AG20443 (cell line): ENCODE measurements at regions not wholly inside any gene's neighbourhood (a gene's known extent, or its start where the extent isn't known, plus 50 kb on each side); places are given as distances from the start of the nearest gene placed in this dataset.
A peak's percentile ranks its signal among the peaks of the same experiment; 100 is the strongest.

Experiments used
- DNase-seq: peaks from one replicate; pipeline ENCODE4 v3.0.0; 2012; ENCODE audit warnings: low spot score, mixed read lengths

DNA sequence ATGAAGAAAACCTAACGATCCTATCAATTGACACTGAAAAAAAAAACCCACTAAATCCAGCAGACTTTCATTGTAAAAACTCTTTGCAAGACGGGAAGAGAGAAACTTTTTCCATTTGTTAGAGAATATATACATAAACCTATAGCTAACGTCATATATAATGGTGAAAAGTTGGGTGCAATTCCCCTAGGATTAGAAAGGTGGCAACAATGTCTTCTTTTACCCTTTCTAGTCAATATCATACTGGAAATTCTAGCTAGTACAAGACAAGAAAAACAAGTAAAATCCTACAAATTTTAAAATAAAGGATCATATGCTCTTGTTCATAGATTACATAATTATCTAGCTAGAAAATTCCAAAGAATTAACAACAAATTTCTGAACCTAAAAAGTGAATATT, 1596.5 kb upstream of the LRRTM1 start:
- DNase-seq: no peak

DNA sequence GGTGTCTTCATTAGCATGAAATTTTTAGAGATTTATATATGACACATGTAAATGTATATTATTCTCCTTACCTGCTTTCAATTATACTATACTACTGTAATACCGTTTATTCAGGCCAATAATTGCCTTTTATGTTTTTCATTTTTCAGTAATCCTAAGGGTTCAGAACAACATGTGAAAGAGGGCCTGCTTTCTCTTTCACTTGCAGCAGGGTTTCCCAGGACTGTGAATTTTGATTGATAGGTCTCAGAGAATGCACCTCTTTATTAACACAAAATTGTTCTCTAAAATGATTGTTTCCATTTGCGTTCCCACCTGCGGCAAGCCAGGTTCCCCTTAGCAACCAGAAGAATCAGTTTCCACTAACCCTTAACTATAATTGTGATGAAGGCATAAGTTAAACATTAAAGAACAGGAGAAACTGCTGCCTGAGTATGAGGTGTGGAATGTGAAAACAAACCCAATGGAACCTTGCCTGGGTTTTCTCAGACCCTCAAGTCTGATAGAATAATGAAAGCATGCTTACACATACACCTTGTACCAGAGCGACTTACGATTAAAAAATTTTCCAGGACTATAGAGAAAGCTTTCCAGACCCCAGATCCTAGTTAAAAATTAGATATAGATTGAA, 1591.2 kb upstream of the LRRTM1 start:
- DNase-seq: no peak

DNA sequence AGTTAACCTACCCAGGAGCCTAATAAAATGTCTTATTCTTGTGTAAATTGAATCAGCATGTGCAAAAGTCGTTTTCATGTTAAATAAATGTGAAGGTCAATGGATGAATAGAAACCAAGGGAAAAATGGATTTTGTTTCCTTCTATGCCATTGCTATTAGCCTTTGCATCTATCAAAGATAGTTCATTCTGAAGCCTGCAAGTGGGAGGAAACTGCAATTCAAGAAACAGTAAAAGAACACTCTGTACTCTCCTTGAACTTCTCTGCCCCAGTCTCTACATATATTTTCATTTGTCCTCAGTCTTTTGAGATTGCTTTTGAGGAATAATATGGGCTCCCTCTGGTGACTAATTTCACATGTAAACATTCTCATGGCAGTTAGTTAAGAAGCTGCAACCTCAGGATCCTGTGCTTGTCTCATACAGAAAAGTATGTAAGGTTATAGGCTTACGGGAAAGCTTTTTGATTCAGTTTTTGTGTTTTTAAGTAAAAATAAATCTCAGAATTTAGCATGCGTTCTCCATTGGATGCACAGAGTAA, 1590.0 kb upstream of the LRRTM1 start:
- no peak for DNase-seq

DNA sequence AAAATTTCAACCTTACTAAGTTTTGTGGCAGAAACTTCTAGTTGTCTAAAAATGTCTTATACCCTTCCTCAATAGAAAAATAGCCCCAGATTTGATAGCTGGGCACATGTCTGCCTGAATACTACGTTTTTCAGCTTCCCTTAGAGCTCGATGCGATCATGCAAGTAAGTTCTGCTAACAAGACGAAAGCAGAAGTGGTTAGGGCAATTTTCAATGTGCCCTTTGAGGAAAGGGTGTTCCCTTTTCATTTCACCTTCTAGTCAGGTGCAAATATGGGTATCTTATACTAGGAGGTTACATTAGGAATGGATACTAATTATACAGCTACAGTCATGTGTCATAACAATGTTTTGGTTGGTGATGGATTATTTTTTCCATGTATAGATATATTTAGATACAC, 1572.1 kb upstream of the LRRTM1 start:
- no peak for DNase-seq

DNA sequence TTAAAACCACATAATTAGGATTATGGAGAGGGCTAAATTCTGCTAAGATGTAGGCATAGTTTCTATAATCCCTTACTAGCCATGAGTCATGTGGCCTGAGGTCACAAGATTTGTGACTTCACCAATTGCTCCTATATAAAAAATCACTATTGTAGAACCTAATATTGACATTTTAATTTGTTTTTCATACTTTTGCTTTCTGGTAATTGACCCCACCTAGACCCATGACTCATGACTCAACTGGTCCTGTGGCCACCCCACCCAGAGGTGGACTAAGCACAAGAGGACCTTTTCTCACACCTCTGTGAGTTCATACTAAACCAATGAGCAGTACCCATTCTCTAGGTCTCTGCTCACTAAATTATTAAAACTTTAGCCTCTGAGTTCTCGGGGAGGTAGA, 1567.5 kb upstream of the LRRTM1 start:
- DNase-seq: no peak

DNA sequence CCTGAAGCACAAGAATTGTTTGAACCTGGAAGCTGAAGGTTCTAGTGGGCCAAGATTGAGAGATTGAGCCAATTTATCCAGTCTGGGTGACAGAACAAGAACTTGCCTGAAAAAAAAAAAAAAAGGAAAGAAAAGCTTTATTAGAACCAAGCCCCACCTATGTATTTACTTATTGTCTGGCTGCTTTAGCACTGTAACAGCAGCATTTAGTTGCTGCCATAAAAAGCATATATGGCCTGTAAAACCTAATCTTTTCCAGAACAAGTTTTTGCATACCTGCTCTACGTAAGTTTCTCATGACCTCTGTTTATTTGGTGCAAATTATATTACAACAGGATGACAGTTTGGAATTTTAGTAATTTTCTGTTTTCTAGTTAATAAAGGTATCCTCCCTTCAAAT, 1565.6 kb upstream of the LRRTM1 start:
- no peak for DNase-seq

DNA sequence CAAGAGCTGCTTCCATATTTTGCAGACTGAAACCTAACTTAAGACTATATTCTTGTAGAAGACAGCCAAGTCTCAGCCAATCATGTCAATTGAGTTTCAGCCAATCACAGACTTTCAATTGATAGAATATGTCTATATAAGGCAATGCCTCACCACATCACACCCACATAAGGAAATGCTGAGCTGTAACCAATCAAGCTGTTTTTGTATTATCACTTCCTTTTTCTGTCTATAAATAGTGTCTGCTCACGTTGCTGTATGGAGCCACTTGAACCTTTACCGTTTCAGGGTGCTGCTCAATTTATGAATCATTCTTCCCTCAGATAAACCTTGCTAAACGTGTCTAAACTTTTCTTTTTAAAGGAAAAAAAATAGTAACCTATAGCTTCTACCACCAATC, 1554.4 kb upstream of the LRRTM1 start:
- no peak for DNase-seq

DNA sequence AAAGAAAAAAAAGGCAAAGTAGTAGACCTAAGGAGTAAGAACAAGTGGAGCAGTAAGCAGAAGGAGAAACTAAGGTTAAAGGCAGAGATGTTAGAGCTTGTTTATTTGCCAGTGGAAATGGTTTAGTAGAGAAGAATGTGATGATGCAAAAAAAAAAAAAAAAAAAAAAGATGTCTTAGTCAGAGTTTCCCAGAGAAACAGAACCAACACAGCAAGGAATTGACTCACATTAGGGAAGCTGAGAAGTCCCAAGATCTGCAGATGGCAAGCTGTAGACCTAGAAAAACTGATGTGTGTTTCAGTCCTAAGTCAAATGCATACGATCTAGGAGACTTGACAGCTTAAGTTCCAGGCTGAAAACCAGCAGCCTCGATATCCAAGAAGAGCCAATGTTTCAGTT, 1548.8 kb upstream of the LRRTM1 start:
- no peak for DNase-seq

DNA sequence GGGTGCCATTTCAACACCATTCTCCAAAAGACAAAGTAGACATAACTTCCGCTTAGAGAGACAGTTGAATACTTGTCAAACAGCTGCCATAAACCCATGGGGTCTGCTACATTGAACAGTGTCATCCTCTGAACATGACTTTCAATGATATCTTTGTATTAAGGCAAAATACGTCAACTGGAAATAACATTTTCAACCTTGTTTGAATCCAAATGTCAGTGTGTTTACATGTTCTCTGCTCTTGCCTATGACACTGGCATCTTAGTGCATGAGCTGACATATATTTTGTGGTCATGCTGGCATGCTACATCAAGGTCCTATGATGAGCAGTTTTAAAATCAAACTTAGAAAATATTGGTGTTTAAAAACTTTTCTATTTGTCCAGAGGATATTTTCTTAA, 1548.1 kb upstream of the LRRTM1 start:
- DNase-seq: no peak

DNA sequence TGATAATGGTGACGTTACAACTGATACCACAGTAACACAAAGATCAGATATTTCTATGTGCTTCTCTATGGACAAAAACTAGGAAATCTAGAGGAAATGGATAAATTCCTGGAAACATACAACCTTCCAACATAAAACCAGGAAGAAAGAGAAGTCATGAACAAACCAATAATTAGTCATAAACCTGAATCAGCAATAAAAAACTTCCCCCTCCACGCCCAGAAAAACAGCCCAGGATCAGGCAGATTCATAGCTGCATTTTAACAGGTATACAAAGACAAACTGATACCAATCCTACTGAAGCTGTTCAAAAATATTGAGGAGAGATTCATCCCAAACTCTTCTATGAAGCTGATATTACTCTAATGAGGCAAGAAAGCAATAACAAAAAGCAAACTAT, 1535.2 kb upstream of the LRRTM1 start:
- no peak for DNase-seq

DNA sequence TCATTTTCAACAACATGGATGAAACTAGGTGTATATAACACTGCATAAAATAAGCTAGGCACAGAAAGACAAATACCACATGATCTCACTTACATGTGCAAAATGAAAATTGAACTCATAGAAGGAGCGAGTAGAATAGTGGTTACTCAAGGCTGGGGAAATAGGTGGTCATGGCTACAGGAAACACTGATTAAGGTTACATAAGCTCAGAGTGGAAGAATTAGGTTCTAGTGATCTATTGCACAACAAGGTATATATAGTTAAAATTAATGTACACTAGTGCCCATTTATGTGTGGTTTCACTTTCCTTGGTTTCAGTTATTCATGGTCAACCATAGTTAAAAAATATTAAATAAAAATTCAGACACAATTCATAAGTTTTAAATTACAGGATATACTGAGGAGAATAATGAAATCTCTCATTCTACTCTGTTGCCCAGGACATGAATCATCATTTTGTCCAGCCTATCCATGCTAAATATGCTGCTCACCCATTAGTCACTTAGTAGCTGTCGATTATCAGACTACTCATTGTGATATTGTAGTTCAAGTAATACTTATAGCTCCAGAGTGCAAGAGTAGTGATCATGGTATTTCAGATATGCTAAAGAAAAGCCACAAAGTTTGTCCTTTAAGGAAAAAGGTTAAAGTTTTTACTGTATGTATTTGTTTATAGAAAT, 1530.9 kb upstream of the LRRTM1 start:
- no peak for DNase-seq

DNA sequence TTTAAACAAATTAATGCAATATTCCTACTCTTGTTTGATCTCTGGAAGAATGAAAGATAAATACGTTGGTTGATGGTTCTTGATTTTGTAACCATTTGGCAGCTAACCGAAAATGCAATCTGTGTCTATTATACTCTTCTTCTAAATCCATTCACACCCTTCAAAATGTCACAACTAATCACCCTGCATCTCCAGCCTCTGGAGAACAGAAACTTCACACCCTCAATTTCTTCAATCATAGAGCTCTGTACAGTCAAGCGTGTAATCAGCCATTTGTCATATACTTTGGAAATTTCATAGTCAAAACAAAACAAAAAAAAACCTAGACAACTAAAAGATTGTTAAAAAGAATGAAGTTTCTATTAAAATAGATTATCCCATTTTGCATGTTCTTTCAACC, 1482.3 kb upstream of the LRRTM1 start:
- DNase-seq: no peak

DNA sequence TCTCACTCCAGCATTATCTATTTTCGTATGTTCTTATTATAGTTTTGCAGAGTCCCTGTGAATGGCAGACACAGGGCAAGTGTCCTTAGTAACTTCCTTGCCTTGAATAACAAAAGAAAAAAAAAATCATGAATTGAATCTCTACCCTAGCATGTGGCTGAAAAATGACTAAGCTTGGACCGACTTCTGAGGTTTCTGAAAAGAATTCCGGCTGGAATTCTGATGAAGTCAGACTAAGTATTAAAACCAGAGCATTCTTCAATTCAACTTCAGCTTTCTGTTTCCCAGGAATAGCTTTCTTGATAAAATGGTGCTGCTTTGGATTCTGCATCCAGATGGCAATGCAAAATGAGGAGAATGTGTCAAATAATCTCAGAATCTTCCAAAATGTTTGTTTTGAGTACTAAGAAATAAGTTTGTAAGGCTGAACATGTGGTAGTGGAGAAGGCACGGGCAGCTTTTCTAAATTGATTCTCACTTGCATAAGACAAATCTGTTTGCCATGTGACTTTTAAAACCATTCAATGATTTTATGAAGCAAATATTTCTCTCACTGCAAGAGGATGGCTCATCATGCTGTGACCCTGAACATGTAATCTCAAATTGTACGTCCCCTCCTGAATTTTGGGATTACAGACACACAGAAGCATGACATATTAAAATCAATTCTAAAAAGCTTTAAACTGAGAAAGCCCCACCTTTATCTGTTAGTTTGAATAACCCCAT, 1462.8 kb upstream of the LRRTM1 start:
- DNase-seq: peak; percentile 6

DNA sequence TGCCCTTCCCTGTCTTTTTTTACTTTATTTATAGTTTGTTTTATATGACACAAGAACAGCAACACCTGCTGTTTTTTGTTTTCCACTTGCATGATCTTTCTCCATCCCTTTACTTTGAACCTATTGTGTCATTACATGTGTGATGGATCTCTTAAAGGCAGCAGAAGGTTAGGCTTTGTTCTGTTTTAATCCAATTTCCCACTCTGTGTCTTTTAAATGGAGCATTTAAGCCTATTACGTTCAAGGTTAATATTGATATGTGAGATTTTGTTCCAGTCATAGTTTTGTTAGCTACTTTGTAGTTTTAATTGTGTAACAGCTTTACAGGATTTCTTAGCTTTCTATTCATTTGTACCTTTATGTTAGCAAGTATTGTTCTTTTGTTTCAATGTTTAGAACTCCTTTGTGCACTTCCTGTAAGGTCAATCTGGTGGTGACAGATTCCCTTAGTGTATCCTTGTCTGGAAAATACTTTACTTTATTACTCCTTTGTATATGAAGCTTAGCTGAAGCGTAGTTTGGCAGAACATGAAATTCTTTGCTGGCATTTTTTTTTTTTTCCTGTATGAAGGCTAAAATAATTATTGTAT, 1443.0 kb upstream of the LRRTM1 start:
- no peak for DNase-seq

DNA sequence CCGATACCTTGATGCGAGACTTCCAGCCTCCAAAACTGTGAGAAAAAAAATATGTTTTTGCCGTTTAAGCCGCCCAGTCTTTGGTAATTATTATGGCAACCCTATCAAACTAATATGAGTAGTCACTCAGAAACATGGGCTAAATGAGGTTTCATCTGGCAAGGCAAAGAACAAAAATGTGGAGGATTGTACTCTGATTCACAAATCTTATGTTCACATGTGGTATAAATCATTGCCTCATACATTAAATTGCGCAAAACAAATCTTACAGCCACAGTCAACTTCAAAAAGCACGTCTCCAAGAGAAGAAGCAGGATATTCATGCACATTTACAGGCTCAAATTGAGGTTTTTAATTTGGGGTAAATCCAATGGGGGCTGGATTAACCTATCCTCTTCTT, 1435.4 kb upstream of the LRRTM1 start:
- DNase-seq: no peak

DNA sequence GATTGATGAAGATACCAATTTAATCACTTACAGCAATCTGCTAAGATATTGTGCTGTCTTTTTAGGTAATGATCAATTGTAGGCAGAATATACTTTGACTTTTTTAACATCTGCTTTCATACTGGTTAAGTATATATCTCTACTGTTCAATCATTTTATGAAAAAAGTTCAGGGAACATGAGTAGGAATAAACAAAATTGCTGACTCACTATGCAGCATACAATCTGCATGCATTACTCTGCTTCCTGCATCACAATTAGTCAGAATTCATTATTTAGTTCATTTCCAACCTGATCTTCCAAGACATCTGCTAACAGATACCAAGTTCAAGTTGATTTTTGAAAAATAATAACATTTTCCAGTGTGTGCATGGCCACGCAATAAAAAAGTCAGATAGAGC, 1430.4 kb upstream of the LRRTM1 start:
- no peak for DNase-seq

DNA sequence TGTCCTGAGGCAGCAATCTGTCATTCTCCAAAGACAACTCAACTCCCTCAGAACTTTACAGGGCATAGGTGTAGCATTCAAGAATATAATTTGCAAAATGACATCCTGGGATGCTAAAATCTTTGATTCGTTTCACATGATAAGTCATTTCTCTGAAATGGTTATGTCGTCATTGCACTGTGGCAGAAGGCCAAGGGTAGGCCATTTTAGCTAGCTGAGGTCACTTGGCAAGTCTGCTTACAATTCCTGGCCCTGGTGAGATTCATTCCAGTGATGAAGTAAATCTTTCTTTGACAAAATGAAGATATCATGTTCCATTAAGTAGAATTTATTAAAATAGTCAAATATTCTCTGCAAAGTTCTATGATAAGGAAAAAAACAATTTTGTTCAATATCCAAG, 1410.3 kb upstream of the LRRTM1 start:
- no peak for DNase-seq

DNA sequence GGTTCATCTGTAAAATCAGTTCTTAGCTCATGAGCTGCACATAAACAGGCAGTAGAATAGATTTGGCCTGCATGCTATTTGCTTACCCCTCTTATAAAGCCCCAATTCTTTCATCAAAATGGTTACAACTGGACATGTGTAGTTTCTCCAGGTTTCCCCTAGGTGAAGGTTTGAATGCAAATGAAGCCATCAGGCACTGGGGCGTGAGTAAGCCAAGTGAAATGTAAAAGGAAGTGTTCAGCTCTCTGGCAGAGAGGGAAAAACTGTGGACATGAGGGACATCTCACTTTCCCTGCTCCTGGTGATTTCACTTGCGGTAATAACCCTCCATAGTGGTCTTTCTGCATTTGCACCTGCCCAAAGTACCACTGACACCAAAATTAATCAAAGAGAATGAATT, 1402.3 kb upstream of the LRRTM1 start:
- no peak for DNase-seq

DNA sequence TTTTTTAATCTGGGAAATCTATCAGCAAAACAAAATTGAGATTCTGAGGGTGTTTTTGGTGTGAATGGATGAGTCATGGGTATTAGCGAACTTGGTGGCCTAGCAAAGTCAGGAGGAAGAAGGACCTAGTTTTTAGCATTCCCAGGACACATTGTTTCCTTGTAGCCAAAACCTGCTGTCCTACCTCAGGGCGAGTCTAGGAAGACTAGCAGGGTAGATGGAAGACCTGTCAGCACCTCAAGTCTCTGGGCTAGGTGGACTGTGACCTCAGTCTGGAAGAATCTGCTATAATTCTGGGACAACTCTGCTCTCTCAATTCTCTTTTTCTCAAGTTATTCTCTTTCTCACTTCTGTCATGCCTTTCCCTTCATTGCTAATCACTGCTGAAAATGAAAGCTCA, 1399.3 kb upstream of the LRRTM1 start:
- DNase-seq: no peak

DNA sequence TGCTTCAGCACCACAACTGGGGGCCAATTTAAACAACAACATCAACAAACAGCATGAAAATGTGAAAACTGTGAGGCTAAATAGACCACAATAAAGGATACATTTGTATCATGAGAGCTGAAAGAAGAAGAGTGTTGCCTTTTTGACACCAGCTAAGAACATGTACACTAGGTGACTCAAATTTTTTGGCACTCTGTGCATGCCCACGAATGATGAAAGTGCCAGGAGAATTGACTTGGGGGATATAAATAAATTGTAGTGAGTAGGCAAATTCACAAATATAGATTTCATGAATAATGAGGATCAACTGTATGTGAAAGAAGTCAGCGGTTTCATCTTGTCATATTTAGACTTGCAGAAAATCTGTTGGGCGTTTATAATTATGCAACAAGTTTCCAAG, 1388.0 kb upstream of the LRRTM1 start:
- no peak for DNase-seq

DNA sequence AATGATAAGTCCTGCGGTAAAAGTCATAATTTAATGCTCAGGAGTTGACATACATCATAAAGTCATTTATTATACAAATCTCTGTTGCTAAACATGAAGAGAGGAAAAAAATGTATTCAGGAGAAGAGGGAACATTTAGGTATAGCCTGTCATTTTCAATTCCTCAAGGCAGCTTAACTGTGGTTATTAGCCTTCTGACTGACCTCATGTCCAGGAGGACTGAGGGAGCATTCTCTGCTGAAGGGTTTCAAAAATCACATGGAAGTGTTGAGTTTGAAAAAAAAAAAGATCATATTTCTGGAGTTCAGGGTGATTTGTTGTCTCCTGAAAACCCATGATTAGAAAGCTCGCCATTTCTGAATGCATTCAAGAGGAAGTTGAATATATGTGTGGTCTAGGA, 1371.1 kb upstream of the LRRTM1 start:
- no peak for DNase-seq

DNA sequence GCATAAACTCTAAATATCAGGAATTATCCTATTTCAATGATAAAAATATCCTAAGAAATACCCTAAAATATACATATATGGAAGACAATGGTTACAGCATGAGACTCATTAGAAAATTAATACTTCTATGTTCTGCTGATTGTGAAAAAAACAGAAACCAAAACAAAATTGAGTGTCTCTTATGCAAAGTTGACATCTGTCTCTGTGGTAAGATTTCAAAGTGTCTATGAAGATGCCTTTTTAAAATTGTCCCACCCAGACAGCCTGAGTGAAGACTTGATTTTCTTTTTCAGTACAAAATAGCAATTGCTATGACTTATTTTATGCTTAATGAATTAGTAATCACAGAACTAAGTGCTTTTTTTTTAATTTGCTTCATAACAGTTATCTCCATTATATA, 1368.4 kb upstream of the LRRTM1 start:
- no peak for DNase-seq

DNA sequence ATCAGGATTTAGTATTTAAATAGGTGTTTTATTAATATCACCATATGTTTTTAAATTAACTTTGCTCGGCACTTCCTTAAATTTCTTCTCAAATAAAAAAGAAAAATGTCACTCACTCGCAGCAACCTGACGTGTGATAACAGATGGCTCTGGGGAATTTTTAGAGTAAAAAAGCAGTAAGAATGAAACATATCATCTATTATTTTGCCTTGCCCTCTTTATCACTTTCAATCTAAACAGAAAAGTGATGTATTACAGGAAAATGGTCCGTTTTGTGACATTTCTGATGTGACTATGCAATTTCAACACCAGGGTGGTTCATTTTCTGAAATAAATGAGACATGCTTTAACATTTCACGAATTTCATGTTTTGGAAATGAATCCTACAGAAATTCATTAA, 1368.0 kb upstream of the LRRTM1 start:
- no peak for DNase-seq
